Esophagus muscularis mucosa (tissue), 4 donors: ENCODE measurements at regions not wholly inside any gene's neighbourhood (a gene's known extent, or its start where the extent isn't known, plus 50 kb on each side); places are given as distances from the start of the nearest gene placed in this dataset.
A peak's percentile ranks its signal among the peaks of the same experiment; 100 is the strongest.

Source experiments
- DNase-seq: peaks from one replicate; pipeline ENCODE4 v3.0.0-alpha.2; 2017; ENCODE audit errors: extremely low spot score
- H3K27ac ChIP-seq, 4 donors: fragments of 200-600 bp; sonication (generic); replicated peaks in 1 of 4; 1 replicate in 3 of 4; 2 replicates in 1 of 4; pipeline ENCODE4 v1.5.1; 2016 to 2019; ENCODE audit warnings: mild to moderate bottlenecking in 1 of 4
- H3K27me3 ChIP-seq, 4 donors: fragments of 200-600 bp; sonication (generic); one replicate each; pipeline versions ENCODE4 v1.5.1 to v1.6.0; 2016 to 2019
- H3K36me3 ChIP-seq, 4 donors: fragments of 200-600 bp; sonication (generic); one replicate each; pipeline ENCODE4 v1.5.1; 2016 to 2019
- H3K4me1 ChIP-seq, 4 donors: fragments of 200-600 bp; sonication (generic); one replicate each; pipeline ENCODE4 v1.5.1; 2016 to 2019
- H3K4me3 ChIP-seq, 4 donors: fragments of 200-600 bp; sonication (generic); 1 replicate in 2 of 4; 2 replicates in 2 of 4; pipeline ENCODE4 v1.5.1; 2016 to 2019; ENCODE audit warnings: mild to moderate bottlenecking in 4 of 4, moderate library complexity in 1 of 4
- H3K9me3 ChIP-seq, 4 donors: fragments of 200-600 bp; sonication (generic); 1 replicate in 3 of 4; 2 replicates in 1 of 4; pipeline ENCODE4 v1.5.1; 2016 to 2019
- POLR2AphosphoS5 ChIP-seq, 2 donors: sonication (generic); formaldehyde crosslinking; IDR thresholded peaks; one replicate each; pipeline ENCODE4 v1.6.1; 2017; ENCODE audit warnings: antibody characterized with exemption in 2 of 2
- WGBS: methylation state at CpG from one replicate; pipeline ENCODE4 v1.1.5; 2018; 5-methylcytosine and 5-hydroxymethylcytosine counted together
- intact Hi-C: fragments of 100-400 bp; cut with DNase I; formaldehyde crosslinking; loops from one replicate; pipeline ENCODE4 v1.15.1; 2023
- TF ChIP-seq, protein P1 (sequence below), 3 experiments: fragments of 200-600 bp in 2 of 3; fragments of 450-650 bp in 1 of 3; sonication (generic) in 2 of 3; IDR thresholded peaks; one replicate each; pipeline ENCODE4 v1.5.1; 2017 to 2019; ENCODE audit warnings: antibody characterized with exemption in 3 of 3, mild to moderate bottlenecking in 2 of 3, moderate library complexity in 1 of 3

DNA sequence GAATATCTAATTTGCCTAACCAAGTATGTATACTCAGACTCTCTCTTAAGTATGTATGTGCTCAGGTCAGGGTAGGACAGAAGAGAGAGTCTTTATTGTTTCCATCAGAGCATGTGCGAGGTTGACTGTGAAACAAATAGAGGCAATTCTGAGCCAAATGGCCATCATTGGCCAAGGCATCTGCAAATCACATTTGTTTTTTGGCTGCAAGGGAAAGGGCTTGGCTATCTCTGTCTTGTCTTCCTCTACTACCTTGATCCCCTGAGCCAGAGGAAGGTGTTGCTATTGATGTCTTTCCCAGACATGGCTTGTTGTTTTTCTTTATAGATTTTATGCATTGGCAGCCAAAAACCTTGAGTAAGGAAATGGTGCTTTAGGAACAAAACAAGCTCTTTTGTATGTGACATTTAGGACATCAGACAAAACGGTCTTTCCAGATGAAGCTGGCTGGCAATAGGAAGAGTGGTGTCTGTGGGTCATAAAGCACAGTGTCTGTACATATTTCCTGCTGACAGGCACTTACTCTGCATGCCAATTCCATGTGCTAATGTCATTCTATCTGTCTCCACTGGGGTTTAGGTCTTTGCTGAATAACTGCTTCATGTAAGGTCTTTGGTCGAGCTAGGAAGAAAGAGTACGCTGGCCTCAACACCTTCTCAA, 163.3 kb downstream of the BRINP2 start:
- H3K27me3 ChIP-seq, result no peaks in the 10 kb centered on the region
- H3K9me3 ChIP-seq, result no peaks in the 10 kb centered on the region
- 66% methylated on average over 4 of the region's 4 CpGs for WGBS
- TF ChIP-seq, protein P1, sequence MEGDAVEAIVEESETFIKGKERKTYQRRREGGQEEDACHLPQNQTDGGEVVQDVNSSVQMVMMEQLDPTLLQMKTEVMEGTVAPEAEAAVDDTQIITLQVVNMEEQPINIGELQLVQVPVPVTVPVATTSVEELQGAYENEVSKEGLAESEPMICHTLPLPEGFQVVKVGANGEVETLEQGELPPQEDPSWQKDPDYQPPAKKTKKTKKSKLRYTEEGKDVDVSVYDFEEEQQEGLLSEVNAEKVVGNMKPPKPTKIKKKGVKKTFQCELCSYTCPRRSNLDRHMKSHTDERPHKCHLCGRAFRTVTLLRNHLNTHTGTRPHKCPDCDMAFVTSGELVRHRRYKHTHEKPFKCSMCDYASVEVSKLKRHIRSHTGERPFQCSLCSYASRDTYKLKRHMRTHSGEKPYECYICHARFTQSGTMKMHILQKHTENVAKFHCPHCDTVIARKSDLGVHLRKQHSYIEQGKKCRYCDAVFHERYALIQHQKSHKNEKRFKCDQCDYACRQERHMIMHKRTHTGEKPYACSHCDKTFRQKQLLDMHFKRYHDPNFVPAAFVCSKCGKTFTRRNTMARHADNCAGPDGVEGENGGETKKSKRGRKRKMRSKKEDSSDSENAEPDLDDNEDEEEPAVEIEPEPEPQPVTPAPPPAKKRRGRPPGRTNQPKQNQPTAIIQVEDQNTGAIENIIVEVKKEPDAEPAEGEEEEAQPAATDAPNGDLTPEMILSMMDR (IDR thresholded peaks at IDR 0.05), result peak in 1 of 3 experiments; percentile 17
- no peak for TF ChIP-seq POLR2AphosphoS5 (IDR thresholded peaks at IDR 0.05)
- no peak overlapping the region for H3K27ac ChIP-seq
- H3K36me3 ChIP-seq, result no peaks in the 10 kb centered on the region
- no peaks in the 10 kb centered on the region for H3K4me1 ChIP-seq
- intact Hi-C loops, result no loop called here
- no peak overlapping the region for H3K4me3 ChIP-seq
- DNase-seq, result no peak
